Ishikawa (cell line): ENCODE measurements at regions not wholly inside any gene's neighbourhood (a gene's known extent, or its start where the extent isn't known, plus 50 kb on each side); places are given as distances from the start of the nearest gene placed in this dataset.

Source experiments
- CEBPB ChIP-seq: IDR thresholded peaks from 2 replicates; pipeline ENCODE4 v1.6.1; 2012
- CREB1 ChIP-seq: IDR thresholded peaks from 2 replicates; pipeline ENCODE4 v1.6.1; 2012; ENCODE audit warnings: low read depth
- EGR1 ChIP-seq: IDR thresholded peaks from 2 replicates; pipeline ENCODE4 v1.6.1; 2012
- EP300 ChIP-seq: IDR thresholded peaks from 2 replicates; pipeline ENCODE4 v1.6.1; 2012; ENCODE audit warnings: borderline replicate concordance
- FOXM1 ChIP-seq: IDR thresholded peaks from 2 replicates; pipeline ENCODE4 v1.6.1; 2012; ENCODE audit warnings: low read depth, borderline replicate concordance
- MAX ChIP-seq: IDR thresholded peaks from 2 replicates; pipeline ENCODE4 v1.6.1; 2012
- NFIC ChIP-seq: IDR thresholded peaks from 2 replicates; pipeline ENCODE4 v1.6.1; 2012
- RAD21 ChIP-seq: IDR thresholded peaks from 2 replicates; pipeline ENCODE4 v1.6.1; 2012; ENCODE audit warnings: low read depth
- REST ChIP-seq: IDR thresholded peaks from 2 replicates; pipeline ENCODE4 v1.6.1; 2012; ENCODE audit warnings: low read depth, mild to moderate bottlenecking
- TAF1 ChIP-seq: IDR thresholded peaks from 2 replicates; pipeline ENCODE4 v1.6.1; 2012; ENCODE audit warnings: low read depth, mild to moderate bottlenecking
- TCF12 ChIP-seq: IDR thresholded peaks from 2 replicates; pipeline ENCODE4 v1.6.1; 2012; ENCODE audit warnings: low read depth
- TEAD4 ChIP-seq: IDR thresholded peaks from 2 replicates; pipeline ENCODE4 v1.6.1; 2012
- USF1 ChIP-seq: IDR thresholded peaks from 2 replicates; pipeline ENCODE4 v1.6.1; 2012
- YY1 ChIP-seq: IDR thresholded peaks from 2 replicates; pipeline ENCODE4 v1.6.1; 2012; ENCODE audit warnings: low read depth
- ZBTB7A ChIP-seq: IDR thresholded peaks from 2 replicates; pipeline ENCODE4 v1.6.1; 2012; ENCODE audit warnings: low read depth

- no peak for TF ChIP-seq NFIC
- no peak for TF ChIP-seq MAX
- no peak for TF ChIP-seq RAD21
- no peak for TF ChIP-seq YY1
- no peak for TF ChIP-seq TCF12
- TF ChIP-seq TEAD4, result no peak
- TF ChIP-seq USF1, result no peak
- no peak for TF ChIP-seq EGR1
Measured at GRCh38 chr6:40083141-40083920, 149.1 kb upstream of the MOCS1 start.

GRCh38 chr6:40082278-40083043 lies 148.2 kb upstream of the MOCS1 start:
- TF ChIP-seq YY1, result no peak
- no peak for TF ChIP-seq TEAD4
- TF ChIP-seq RAD21, result no peak
- no peak for TF ChIP-seq EGR1
- no peak for TF ChIP-seq REST
- no peak for TF ChIP-seq CEBPB
- no peak for TF ChIP-seq TCF12
- TF ChIP-seq TAF1, result no peak
- TF ChIP-seq NFIC, result no peak
- TF ChIP-seq USF1, result no peak
- TF ChIP-seq FOXM1, result no peak
- TF ChIP-seq MAX, result no peak
- TF ChIP-seq ZBTB7A, result no peak
- TF ChIP-seq CREB1, result no peak

- no peak for TF ChIP-seq YY1
- no peak for TF ChIP-seq FOXM1
- no peak for TF ChIP-seq EGR1
Measured at GRCh38 chr6:40077736-40078135, 143.5 kb upstream of the MOCS1 start.

- no peak for TF ChIP-seq CEBPB
- no peak for TF ChIP-seq EP300
- TF ChIP-seq TEAD4, result no peak
- TF ChIP-seq NFIC, result no peak
Measured at GRCh38 chr6:40077315-40077714, 143.1 kb upstream of the MOCS1 start.

- TF ChIP-seq EGR1 (no peak), TCF12 (no peak), REST (no peak), CEBPB (no peak)
Measured at GRCh38 chr6:40075056-40075590, 140.9 kb upstream of the MOCS1 start.

GRCh38 chr6:40074306-40075055 lies 140.2 kb upstream of the MOCS1 start:
- TF ChIP-seq EP300 (no peak), ZBTB7A (no peak), USF1 (no peak), YY1 (no peak), EGR1 (no peak), FOXM1 (no peak), RAD21 (no peak), TAF1 (no peak), CEBPB (no peak)
